SK-N-SH treated with all-trans-retinoic acid at 6 μM for 48 hours (cell line): ENCODE measurements at regions not wholly inside any gene's neighbourhood (a gene's known extent, or its start where the extent isn't known, plus 50 kb on each side); places are given as distances from the start of the nearest gene placed in this dataset.

ENCODE experiments used
- ARNTL ChIP-seq: fragments of 450-650 bp; formaldehyde crosslinking; IDR thresholded peaks from 2 replicates; pipeline ENCODE4 v1.5.0; 2020; ENCODE audit warnings: low read depth, mild to moderate bottlenecking, moderate library complexity, borderline replicate concordance
- CSDC2 ChIP-seq: fragments of 250-450 bp; sonication (Bioruptor Pico); IDR thresholded peaks from 2 replicates; pipeline ENCODE4 v1.5.0; 2020; ENCODE audit warnings: mild to moderate bottlenecking, moderate library complexity
- GLIS3 ChIP-seq: fragments of 250-450 bp; sonication (Bioruptor Pico); IDR thresholded peaks from 2 replicates; pipeline ENCODE4 v1.5.0; 2020; ENCODE audit warnings: mild to moderate bottlenecking, moderate library complexity
- ISL1 ChIP-seq: fragments of 250-450 bp; sonication (Bioruptor Pico); IDR thresholded peaks from 2 replicates; pipeline ENCODE4 v2.1.2; 2022; ENCODE audit warnings: mild to moderate bottlenecking, moderate library complexity
- PATZ1 ChIP-seq: fragments of 250-450 bp; sonication (Bioruptor Pico); IDR thresholded peaks from 2 replicates; pipeline ENCODE4 v1.8.0; 2020; ENCODE audit warnings: mild to moderate bottlenecking, moderate library complexity, borderline replicate concordance
- POU6F1 ChIP-seq: fragments of 250-450 bp; sonication (Bioruptor Pico); IDR thresholded peaks from 2 replicates; pipeline ENCODE4 v1.8.0; 2021; ENCODE audit warnings: low read depth, mild to moderate bottlenecking, moderate library complexity, borderline replicate concordance
- RARB ChIP-seq: fragments of 250-450 bp; sonication (Bioruptor Pico); IDR thresholded peaks from 2 replicates; pipeline ENCODE4 v1.8.0; 2021; ENCODE audit warnings: mild to moderate bottlenecking, moderate library complexity
- SNAI2 ChIP-seq: fragments of 250-450 bp; sonication (Bioruptor Pico); IDR thresholded peaks from 2 replicates; pipeline ENCODE4 v1.5.0; 2020; ENCODE audit warnings: mild to moderate bottlenecking, moderate library complexity
- TCF4 ChIP-seq: fragments of 250-450 bp; sonication (Bioruptor Pico); IDR thresholded peaks from 2 replicates; pipeline ENCODE4 v1.8.0; 2021; ENCODE audit warnings: mild to moderate bottlenecking, moderate library complexity, borderline replicate concordance
- TSHZ2 ChIP-seq: fragments of 250-450 bp; sonication (Bioruptor Pico); IDR thresholded peaks from 2 replicates; pipeline ENCODE4 v1.5.0; 2020; ENCODE audit warnings: mild to moderate bottlenecking, moderate library complexity
- ZFP3 ChIP-seq: fragments of 250-450 bp; sonication (Bioruptor Pico); IDR thresholded peaks from 2 replicates; pipeline ENCODE4 v1.5.0; 2020; ENCODE audit warnings: mild to moderate bottlenecking, moderate library complexity
- ZNF565 ChIP-seq: fragments of 450-650 bp; formaldehyde crosslinking; conservative IDR thresholded peaks from 2 replicates; pipeline ENCODE4 v1.5.0; 2020; ENCODE audit warnings: low read depth, mild to moderate bottlenecking, moderate library complexity

- TF ChIP-seq TCF4 (CRISPR knock-in tag) (no peak), ARNTL (no peak), SNAI2 (CRISPR knock-in tag) (no peak), TSHZ2 (no peak), ZNF565 (CRISPR knock-in tag) (no peak), RARB (CRISPR knock-in tag) (no peak), GLIS3 (CRISPR knock-in tag) (no peak), POU6F1 (CRISPR knock-in tag) (no peak), CSDC2 (CRISPR knock-in tag) (no peak), ZFP3 (CRISPR knock-in tag) (no peak), PATZ1 (CRISPR knock-in tag) (no peak), ISL1 (CRISPR knock-in tag) (no peak)
These were observed 334.2 kb upstream of the SEMA6D start for GRCh38 chr15:47383102-47383501.
